Mammary epithelial cell (primary cell): ENCODE measurements at regions not wholly inside any gene's neighbourhood (a gene's known extent, or its start where the extent isn't known, plus 50 kb on each side); places are given as distances from the start of the nearest gene placed in this dataset.

Experiments used
- CTCF ChIP-seq, 2 donors: IDR thresholded peaks in 1 of 2; conservative IDR thresholded peaks in 1 of 2; 2 replicates each; pipeline ENCODE4 v1.5.1; 2011 to 2012; ENCODE audit warnings: inconsistent platforms in 2 of 2, low read length in 2 of 2, mild to moderate bottlenecking in 2 of 2, control low read depth in 1 of 2, low read depth in 1 of 2; ENCODE audit not compliant: insufficient read depth in 1 of 2; ENCODE audit errors: extremely low read depth in 1 of 2
- EZH2 ChIP-seq: IDR thresholded peaks from 2 replicates; pipeline ENCODE4 v1.6.1; 2012; ENCODE audit warnings: low read length, inconsistent platforms, borderline replicate concordance

- TF ChIP-seq CTCF (conservative IDR thresholded peaks at IDR 0.05 in 1 of 2, IDR thresholded peaks at IDR 0.05 in 1 of 2; ENCODE audit: extremely low read depth in 1 of 2, insufficient read depth in 1 of 2, low read depth in 1 of 2, low read length in 2 of 2) (no peak), EZH2 (no peak)
Observed at GRCh38 chr12:42020226-42020625, 124.4 kb downstream of the GXYLT1 start.
